HEK293 (cell line): ENCODE measurements at regions not wholly inside any gene's neighbourhood (a gene's known extent, or its start where the extent isn't known, plus 50 kb on each side); places are given as distances from the start of the nearest gene placed in this dataset.

Experiments used
- CTCF ChIA-PET: fragments of 350-600 bp; formaldehyde crosslinking; extraction: SDS; loops from one replicate; lab custom pipeline; 2021; ENCODE audit warnings: antibody characterized with exemption; lab: Yijun Ruan, JAX
- POLR2A ChIA-PET: fragments of 300-600 bp; formaldehyde crosslinking; extraction: SDS; loops from one replicate; lab custom pipeline; 2020; ENCODE audit warnings: antibody characterized with exemption, inconsistent platforms; lab: Yijun Ruan, JAX
- H3K27ac ChIP-seq: fragments of 200-500 bp; sonication (Bioruptor generic); 2 replicates; pipeline ENCODE4 v1.5.1; 2014; ENCODE audit warnings: low read depth, low read length, control low read depth, inconsistent platforms; ENCODE audit errors: extremely low read depth
- H3K36me3 ChIP-seq, 2 experiments: fragments of 200-500 bp in 1 of 2; sonication (Bioruptor generic) in 1 of 2; 1 replicate in 1 of 2; 2 replicates in 1 of 2; pipeline ENCODE4 v1.5.1; 2014 to 2017; ENCODE audit warnings: inconsistent platforms in 2 of 2, low read length in 2 of 2; ENCODE audit not compliant: control insufficient read depth in 2 of 2, insufficient read depth in 1 of 2
- H3K4me1 ChIP-seq: fragments of 200-500 bp; sonication (Bioruptor generic); 2 replicates; pipeline ENCODE4 v1.5.1; 2014; ENCODE audit warnings: mild to moderate bottlenecking, low read length, inconsistent platforms; ENCODE audit not compliant: control insufficient read depth, insufficient read depth
- H3K4me3 ChIP-seq: 2 replicates; pipeline ENCODE4 v1.5.1; 2011; ENCODE audit warnings: low read depth, mild to moderate bottlenecking, control low read depth, low read length, moderate library complexity
- H3K9me3 ChIP-seq: fragments of 200-500 bp; sonication (Bioruptor generic); 2 replicates; pipeline ENCODE4 v1.5.1; 2014; ENCODE audit warnings: low read depth, low read length, inconsistent platforms; ENCODE audit not compliant: control insufficient read depth, insufficient read depth
- FEZF1 ChIP-seq: fragments of 450-650 bp; formaldehyde crosslinking; IDR thresholded peaks from 2 replicates; pipeline ENCODE4 v1.5.1; 2016; ENCODE audit warnings: missing biosample characterization, missing genetic modification characterization
- IKZF3 ChIP-seq: fragments of 450-650 bp; IDR thresholded peaks from 2 replicates; pipeline ENCODE4 v1.5.0; 2018; ENCODE audit warnings: missing biosample characterization, mild to moderate bottlenecking, missing genetic modification characterization, moderate library complexity
- KLF10 ChIP-seq: fragments of 450-650 bp; IDR thresholded peaks from 2 replicates; pipeline ENCODE4 v1.5.1; 2018; ENCODE audit warnings: missing biosample characterization, mild to moderate bottlenecking, missing genetic modification characterization
- KLF8 ChIP-seq: fragments of 450-650 bp; formaldehyde crosslinking; IDR thresholded peaks from 2 replicates; pipeline ENCODE4 v1.5.1; 2016; ENCODE audit warnings: missing biosample characterization, missing genetic modification characterization
- OSR2 ChIP-seq: fragments of 450-650 bp; formaldehyde crosslinking; IDR thresholded peaks from 2 replicates; pipeline ENCODE4 v1.5.1; 2016; ENCODE audit warnings: missing biosample characterization, missing genetic modification characterization
- TCF7L2 ChIP-seq: IDR thresholded peaks from 2 replicates; pipeline ENCODE4 v1.6.1; 2011; ENCODE audit warnings: low read depth, mild to moderate bottlenecking, inconsistent platforms, low read length, moderate library complexity, borderline replicate concordance
- YY2 ChIP-seq: fragments of 450-650 bp; formaldehyde crosslinking; IDR thresholded peaks from 2 replicates; pipeline ENCODE4 v1.5.1; 2016; ENCODE audit warnings: missing biosample characterization, missing genetic modification characterization
- ZNF138 ChIP-seq: fragments of 450-650 bp; formaldehyde crosslinking; IDR thresholded peaks from 2 replicates; pipeline ENCODE4 v1.5.1; 2016; ENCODE audit warnings: missing biosample characterization, missing genetic modification characterization, borderline replicate concordance
- ZNF140 ChIP-seq: fragments of 450-650 bp; formaldehyde crosslinking; IDR thresholded peaks from 2 replicates; pipeline ENCODE4 v1.5.1; 2016; ENCODE audit warnings: missing biosample characterization, missing genetic modification characterization
- ZNF16 ChIP-seq: fragments of 450-650 bp; formaldehyde crosslinking; IDR thresholded peaks from 2 replicates; pipeline ENCODE4 v1.5.1; 2016; ENCODE audit warnings: low read depth, missing biosample characterization, missing genetic modification characterization
- ZNF211 ChIP-seq: fragments of 450-650 bp; formaldehyde crosslinking; IDR thresholded peaks from 2 replicates; pipeline ENCODE4 v1.5.1; 2016; ENCODE audit warnings: low read depth, missing biosample characterization, missing genetic modification characterization
- ZNF324 ChIP-seq: fragments of 450-650 bp; formaldehyde crosslinking; IDR thresholded peaks from 2 replicates; pipeline ENCODE4 v1.5.1; 2016; ENCODE audit warnings: missing biosample characterization, missing genetic modification characterization
- ZNF354C ChIP-seq: fragments of 450-650 bp; formaldehyde crosslinking; IDR thresholded peaks from 2 replicates; pipeline ENCODE4 v1.5.1; 2016; ENCODE audit warnings: missing biosample characterization, missing genetic modification characterization, low read depth, borderline replicate concordance
- ZNF391 ChIP-seq: fragments of 450-650 bp; formaldehyde crosslinking; IDR thresholded peaks from 2 replicates; pipeline ENCODE4 v1.5.1; 2016; ENCODE audit warnings: low read depth, missing biosample characterization, missing genetic modification characterization, borderline replicate concordance
- ZNF394 ChIP-seq: fragments of 450-650 bp; formaldehyde crosslinking; IDR thresholded peaks from 2 replicates; pipeline ENCODE4 v1.5.1; 2016; ENCODE audit warnings: missing biosample characterization, missing genetic modification characterization, mild to moderate bottlenecking, moderate library complexity, borderline replicate concordance
- ZNF510 ChIP-seq: fragments of 450-650 bp; formaldehyde crosslinking; IDR thresholded peaks from 2 replicates; pipeline ENCODE4 v1.5.1; 2018; ENCODE audit warnings: mild to moderate bottlenecking, missing genetic modification characterization, missing biosample characterization; ENCODE audit not compliant: insufficient replicate concordance
- ZNF549 ChIP-seq: fragments of 450-650 bp; IDR thresholded peaks from 2 replicates; pipeline ENCODE4 v1.5.1; 2018; ENCODE audit warnings: missing biosample characterization, missing genetic modification characterization, mild to moderate bottlenecking, inconsistent platforms, moderate library complexity
- ZNF585B ChIP-seq: fragments of 450-650 bp; formaldehyde crosslinking; IDR thresholded peaks from 2 replicates; pipeline ENCODE4 v1.5.1; 2016; ENCODE audit warnings: missing biosample characterization, missing genetic modification characterization
- ZNF670 ChIP-seq: fragments of 450-650 bp; formaldehyde crosslinking; IDR thresholded peaks from 2 replicates; pipeline ENCODE4 v1.5.1; 2016; ENCODE audit warnings: missing biosample characterization, missing genetic modification characterization, low read depth
- ZNF701 ChIP-seq: fragments of 450-650 bp; formaldehyde crosslinking; IDR thresholded peaks from 2 replicates; pipeline ENCODE4 v1.5.1; 2016; ENCODE audit warnings: missing biosample characterization, missing genetic modification characterization
- ZNF776 ChIP-seq: fragments of 450-650 bp; formaldehyde crosslinking; IDR thresholded peaks from 2 replicates; pipeline ENCODE4 v1.5.0; 2017; ENCODE audit warnings: missing biosample characterization, missing genetic modification characterization, borderline replicate concordance
- ZSCAN30 ChIP-seq: fragments of 450-650 bp; IDR thresholded peaks from 2 replicates; pipeline ENCODE4 v1.5.1; 2018; ENCODE audit warnings: missing biosample characterization, mild to moderate bottlenecking, missing genetic modification characterization, moderate library complexity
- ZXDB ChIP-seq: fragments of 450-650 bp; formaldehyde crosslinking; IDR thresholded peaks from 2 replicates; pipeline ENCODE4 v1.5.1; 2016; ENCODE audit warnings: missing biosample characterization, missing genetic modification characterization
- TF ChIP-seq, protein P1 (sequence below): fragments of 450-650 bp; formaldehyde crosslinking; IDR thresholded peaks from 2 replicates; pipeline ENCODE4 v1.5.1; 2016; ENCODE audit warnings: missing biosample characterization, missing genetic modification characterization
- TF ChIP-seq, protein P2 (sequence below): fragments of 450-650 bp; formaldehyde crosslinking; IDR thresholded peaks from 2 replicates; pipeline ENCODE4 v1.5.1; 2016; ENCODE audit warnings: missing biosample characterization, missing genetic modification characterization
- TF ChIP-seq, protein P3 (sequence below): fragments of 450-650 bp; formaldehyde crosslinking; IDR thresholded peaks from 2 replicates; pipeline ENCODE4 v1.5.1; 2016; ENCODE audit warnings: missing biosample characterization, missing genetic modification characterization
- TF ChIP-seq, protein P4 (sequence below): fragments of 450-650 bp; formaldehyde crosslinking; IDR thresholded peaks from 2 replicates; pipeline ENCODE4 v1.5.1; 2017; ENCODE audit warnings: missing biosample characterization, missing genetic modification characterization

DNA sequence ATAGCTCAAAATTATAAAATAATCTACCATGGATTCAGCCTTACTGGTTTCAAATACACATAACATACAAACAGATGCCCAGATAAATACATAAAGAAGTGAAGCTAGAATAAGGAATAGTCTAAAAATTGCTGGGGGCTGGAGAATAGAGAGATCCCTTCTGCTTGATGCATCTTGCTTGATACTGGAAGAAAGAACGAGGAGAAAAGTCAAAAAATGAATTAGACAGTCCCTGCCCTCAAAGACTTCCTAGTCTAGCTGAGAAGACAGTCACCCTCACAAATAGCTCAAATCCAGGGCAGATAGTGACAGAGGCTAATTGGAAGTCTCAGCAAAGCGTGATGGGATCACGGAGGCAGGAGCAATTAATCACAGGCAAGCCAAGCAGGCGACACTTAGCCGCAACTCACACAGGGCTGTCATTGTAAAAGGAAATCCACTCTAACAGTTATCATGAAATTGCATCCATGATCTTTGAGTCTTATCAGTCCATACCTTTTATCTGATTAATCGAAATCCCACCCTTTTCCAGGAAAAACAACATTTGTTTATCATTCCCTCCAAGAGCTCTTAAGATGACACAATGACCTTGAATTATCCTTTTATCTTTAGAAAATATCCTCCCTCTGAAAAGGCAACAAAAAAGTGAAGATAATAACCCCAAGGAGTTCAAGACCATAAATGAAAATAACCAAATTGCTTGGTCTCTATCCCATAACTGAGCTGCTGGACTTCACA lies 59.7 kb upstream of the TIAM1 start (continued):
- no peak for TF ChIP-seq ZNF776 (tag by site-specific recombination)
- TF ChIP-seq ZNF510 (tag by site-specific recombination) = no peak
- no peak for TF ChIP-seq YY2 (tag by site-specific recombination)
- peak; percentile 98 for TF ChIP-seq TCF7L2

DNA sequence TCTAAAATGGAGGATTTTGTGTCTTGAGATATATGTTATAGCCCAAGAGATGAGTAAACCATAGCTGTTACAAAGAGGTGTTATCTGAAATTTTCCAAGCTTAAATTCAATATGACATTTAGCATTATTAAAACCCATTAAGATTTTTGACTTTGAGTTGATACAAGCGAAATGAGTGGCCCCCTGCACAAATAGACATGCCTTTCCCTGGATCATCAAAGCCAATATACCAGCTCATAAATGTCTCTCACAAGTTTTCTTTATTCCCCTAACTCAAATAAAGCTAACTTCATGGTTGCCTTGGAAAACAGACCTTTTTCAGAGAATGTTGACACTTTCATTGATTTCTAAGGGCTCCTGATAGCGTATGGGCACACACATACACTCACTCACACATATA lies 55.5 kb upstream of the TIAM1 start:
- H3K9me3 ChIP-seq = no peaks in the 10 kb centered on the region
- no peak overlapping the region for H3K4me3 ChIP-seq
- H3K27ac ChIP-seq = no peak overlapping the region
- H3K36me3 ChIP-seq = no peaks in the 10 kb centered on the region
- peaks cover 39% of the 10 kb centered on the region for H3K4me1 ChIP-seq
- POLR2A ChIA-PET = no interaction called here
- no peak for TF ChIP-seq ZNF701 (tag by site-specific recombination)
- TF ChIP-seq, protein P1, sequence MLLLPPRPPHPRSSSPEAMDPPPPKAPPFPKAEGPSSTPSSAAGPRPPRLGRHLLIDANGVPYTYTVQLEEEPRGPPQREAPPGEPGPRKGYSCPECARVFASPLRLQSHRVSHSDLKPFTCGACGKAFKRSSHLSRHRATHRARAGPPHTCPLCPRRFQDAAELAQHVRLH (tag by site-specific recombination) = no peak
- no peak for TF ChIP-seq ZNF211 (tag by site-specific recombination)
- no peak for TF ChIP-seq KLF8
- no peak for TF ChIP-seq ZNF394 (tag by site-specific recombination)
- no peak for TF ChIP-seq ZNF585B (tag by site-specific recombination)
- TF ChIP-seq ZNF354C (tag by site-specific recombination) = no peak
- no peak for TF ChIP-seq ZNF549 (tag by site-specific recombination)
- TF ChIP-seq ZNF140 = no peak
- TF ChIP-seq, protein P2, sequence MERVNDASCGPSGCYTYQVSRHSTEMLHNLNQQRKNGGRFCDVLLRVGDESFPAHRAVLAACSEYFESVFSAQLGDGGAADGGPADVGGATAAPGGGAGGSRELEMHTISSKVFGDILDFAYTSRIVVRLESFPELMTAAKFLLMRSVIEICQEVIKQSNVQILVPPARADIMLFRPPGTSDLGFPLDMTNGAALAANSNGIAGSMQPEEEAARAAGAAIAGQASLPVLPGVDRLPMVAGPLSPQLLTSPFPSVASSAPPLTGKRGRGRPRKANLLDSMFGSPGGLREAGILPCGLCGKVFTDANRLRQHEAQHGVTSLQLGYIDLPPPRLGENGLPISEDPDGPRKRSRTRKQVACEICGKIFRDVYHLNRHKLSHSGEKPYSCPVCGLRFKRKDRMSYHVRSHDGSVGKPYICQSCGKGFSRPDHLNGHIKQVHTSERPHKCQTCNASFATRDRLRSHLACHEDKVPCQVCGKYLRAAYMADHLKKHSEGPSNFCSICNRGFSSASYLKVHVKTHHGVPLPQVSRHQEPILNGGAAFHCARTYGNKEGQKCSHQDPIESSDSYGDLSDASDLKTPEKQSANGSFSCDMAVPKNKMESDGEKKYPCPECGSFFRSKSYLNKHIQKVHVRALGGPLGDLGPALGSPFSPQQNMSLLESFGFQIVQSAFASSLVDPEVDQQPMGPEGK = no peak
- TF ChIP-seq ZNF16 (tag by site-specific recombination) = no peak
- no peak for TF ChIP-seq ZSCAN30
- TF ChIP-seq ZNF670 = no peak
- TF ChIP-seq, protein P3, sequence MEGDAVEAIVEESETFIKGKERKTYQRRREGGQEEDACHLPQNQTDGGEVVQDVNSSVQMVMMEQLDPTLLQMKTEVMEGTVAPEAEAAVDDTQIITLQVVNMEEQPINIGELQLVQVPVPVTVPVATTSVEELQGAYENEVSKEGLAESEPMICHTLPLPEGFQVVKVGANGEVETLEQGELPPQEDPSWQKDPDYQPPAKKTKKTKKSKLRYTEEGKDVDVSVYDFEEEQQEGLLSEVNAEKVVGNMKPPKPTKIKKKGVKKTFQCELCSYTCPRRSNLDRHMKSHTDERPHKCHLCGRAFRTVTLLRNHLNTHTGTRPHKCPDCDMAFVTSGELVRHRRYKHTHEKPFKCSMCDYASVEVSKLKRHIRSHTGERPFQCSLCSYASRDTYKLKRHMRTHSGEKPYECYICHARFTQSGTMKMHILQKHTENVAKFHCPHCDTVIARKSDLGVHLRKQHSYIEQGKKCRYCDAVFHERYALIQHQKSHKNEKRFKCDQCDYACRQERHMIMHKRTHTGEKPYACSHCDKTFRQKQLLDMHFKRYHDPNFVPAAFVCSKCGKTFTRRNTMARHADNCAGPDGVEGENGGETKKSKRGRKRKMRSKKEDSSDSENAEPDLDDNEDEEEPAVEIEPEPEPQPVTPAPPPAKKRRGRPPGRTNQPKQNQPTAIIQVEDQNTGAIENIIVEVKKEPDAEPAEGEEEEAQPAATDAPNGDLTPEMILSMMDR (tag by site-specific recombination) = no peak
- TF ChIP-seq KLF10 (tag by site-specific recombination) = no peak
- no peak for TF ChIP-seq ZXDB (tag by site-specific recombination)
- CTCF ChIA-PET = interaction anchor here (0.6 to 1.5 kb wide), 6 partner anchors 8 to 331 kb away, joined by 3 to 7 read pairs (median 3); no protein-coding TSS in a partner anchor

DNA sequence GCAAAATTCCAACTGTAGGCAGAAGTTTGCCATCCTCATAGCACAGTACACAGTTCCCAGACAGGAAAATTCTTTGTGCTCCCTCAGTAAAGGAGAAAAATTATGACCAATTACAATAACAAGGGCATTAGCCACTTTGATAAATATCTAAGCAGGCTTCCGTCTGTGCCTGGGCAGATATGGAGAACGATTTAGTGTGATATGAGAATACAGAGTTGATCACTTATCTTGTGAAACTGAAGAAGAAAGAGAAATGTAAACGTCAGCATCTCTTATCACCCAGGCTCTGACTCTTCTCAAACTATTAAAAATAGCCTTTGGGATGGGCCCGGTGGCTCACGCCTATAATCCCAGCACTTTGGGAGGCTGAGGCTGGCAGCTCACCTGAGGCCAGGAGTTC lies 54.5 kb upstream of the TIAM1 start:
- Histone ChIP-seq H3K4me3 (no peak overlapping the region), H3K4me1 (peaks cover 31% of the 10 kb centered on the region), H3K36me3 (no peaks in the 10 kb centered on the region), H3K9me3 (no peaks in the 10 kb centered on the region)
- CTCF ChIA-PET = interaction anchor here (0.6 to 1.0 kb wide), 2 partner anchors 66 to 196 kb away, joined by 3 to 4 read pairs; no protein-coding TSS in a partner anchor
- POLR2A ChIA-PET = interaction anchor here (0.6 kb wide), 2 partner anchors 8 to 12 kb away, joined by 3 to 5 read pairs; no protein-coding TSS in a partner anchor
- TF ChIP-seq ZXDB (tag by site-specific recombination) (0 out of 2 replicates have a peak, but pooled peaks have one; percentile 17), TCF7L2 (0 out of 2 replicates have a peak, but pooled peaks have one; percentile 22), ZNF394 (tag by site-specific recombination) (0 out of 2 replicates have a peak, but pooled peaks have one; percentile 12), ZNF138 (tag by site-specific recombination) (no peak), IKZF3 (tag by site-specific recombination) (0 out of 2 replicates have a peak, but pooled peaks have one; percentile 32), ZNF324 (tag by site-specific recombination) (no peak), FEZF1 (tag by site-specific recombination) (peak; percentile 45; the same call in 1 of the 2 replicates), OSR2 (tag by site-specific recombination) (peak; percentile 79), ZNF391 (tag by site-specific recombination) (no peak)
- TF ChIP-seq, protein P4, sequence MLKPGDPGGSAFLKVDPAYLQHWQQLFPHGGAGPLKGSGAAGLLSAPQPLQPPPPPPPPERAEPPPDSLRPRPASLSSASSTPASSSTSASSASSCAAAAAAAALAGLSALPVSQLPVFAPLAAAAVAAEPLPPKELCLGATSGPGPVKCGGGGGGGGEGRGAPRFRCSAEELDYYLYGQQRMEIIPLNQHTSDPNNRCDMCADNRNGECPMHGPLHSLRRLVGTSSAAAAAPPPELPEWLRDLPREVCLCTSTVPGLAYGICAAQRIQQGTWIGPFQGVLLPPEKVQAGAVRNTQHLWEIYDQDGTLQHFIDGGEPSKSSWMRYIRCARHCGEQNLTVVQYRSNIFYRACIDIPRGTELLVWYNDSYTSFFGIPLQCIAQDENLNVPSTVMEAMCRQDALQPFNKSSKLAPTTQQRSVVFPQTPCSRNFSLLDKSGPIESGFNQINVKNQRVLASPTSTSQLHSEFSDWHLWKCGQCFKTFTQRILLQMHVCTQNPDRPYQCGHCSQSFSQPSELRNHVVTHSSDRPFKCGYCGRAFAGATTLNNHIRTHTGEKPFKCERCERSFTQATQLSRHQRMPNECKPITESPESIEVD (tag by site-specific recombination) = 0 out of 2 replicates have a peak, but pooled peaks have one; percentile 46
- TF ChIP-seq, all 188 proteins: peak for 7
- H3K27ac ChIP-seq = peak overlapping the region; percentile 67
